Mucosa of rectum (tissue), 2 donors: ENCODE measurements at regions not wholly inside any gene's neighbourhood (a gene's known extent, or its start where the extent isn't known, plus 50 kb on each side); places are given as distances from the start of the nearest gene placed in this dataset.

Source experiments
- H3K27ac ChIP-seq, 2 donors: one replicate each; pipeline ENCODE4 v1.7.0; 2013; ENCODE audit warnings: inconsistent platforms in 2 of 2, low read depth in 2 of 2, low read length in 2 of 2
- H3K27me3 ChIP-seq, 2 donors: one replicate each; pipeline ENCODE4 v1.7.0; 2013; ENCODE audit warnings: low read length in 2 of 2; ENCODE audit not compliant: control insufficient read depth in 2 of 2, insufficient read depth in 2 of 2
- H3K36me3 ChIP-seq, 2 donors: one replicate each; pipeline ENCODE4 v1.7.0; 2013; ENCODE audit warnings: low read length in 2 of 2; ENCODE audit not compliant: control insufficient read depth in 2 of 2, insufficient read depth in 2 of 2
- H3K4me1 ChIP-seq, 2 donors: one replicate each; pipeline ENCODE4 v1.7.0; 2013; ENCODE audit warnings: low read length in 2 of 2, mild to moderate bottlenecking in 1 of 2; ENCODE audit not compliant: control insufficient read depth in 2 of 2, insufficient read depth in 2 of 2
- H3K4me3 ChIP-seq, 2 donors: one replicate each; pipeline ENCODE4 v1.7.0; 2013; ENCODE audit warnings: low read length in 2 of 2
- H3K9ac ChIP-seq, 2 donors: one replicate each; pipeline ENCODE4 v1.7.0; 2013; ENCODE audit warnings: low read length in 2 of 2, low read depth in 1 of 2, mild to moderate bottlenecking in 1 of 2
- H3K9me3 ChIP-seq, 2 donors: one replicate each; pipeline ENCODE4 v1.7.0; 2013; ENCODE audit warnings: low read length in 2 of 2; ENCODE audit not compliant: control insufficient read depth in 2 of 2
- donor health status: healthy.
- donor health status: Normal muscosa, but diverticular disease.

- H3K27ac ChIP-seq = no peak overlapping the region
- no peaks in the 10 kb centered on the region for H3K36me3 ChIP-seq
- no peaks in the 10 kb centered on the region for H3K4me1 ChIP-seq
- H3K9me3 ChIP-seq = no peaks in the 10 kb centered on the region
- H3K4me3 ChIP-seq = no peak overlapping the region
- H3K9ac ChIP-seq = no peak overlapping the region
- H3K27me3 ChIP-seq = no peaks in the 10 kb centered on the region
These were observed 200.9 kb downstream of the LTN1 start for GRCh38 chr21:28791595-28792282.

GRCh38 chr21:28790335-28790734 is 202.3 kb downstream of the LTN1 start:
- Histone ChIP-seq H3K36me3 (no peaks in the 10 kb centered on the region), H3K4me1 (no peaks in the 10 kb centered on the region), H3K9ac (no peak overlapping the region), H3K27ac (no peak overlapping the region), H3K9me3 (no peaks in the 10 kb centered on the region), H3K4me3 (no peak overlapping the region), H3K27me3 (no peaks in the 10 kb centered on the region)

- no peaks in the 10 kb centered on the region for H3K4me1 ChIP-seq
- H3K4me3 ChIP-seq = no peak overlapping the region
- no peak overlapping the region for H3K27ac ChIP-seq
- no peak overlapping the region for H3K9ac ChIP-seq
- H3K36me3 ChIP-seq = no peaks in the 10 kb centered on the region
- no peaks in the 10 kb centered on the region for H3K27me3 ChIP-seq
- H3K9me3 ChIP-seq = no peaks in the 10 kb centered on the region
These were observed 203.2 kb downstream of the LTN1 start for GRCh38 chr21:28789523-28789922.

- H3K27ac ChIP-seq = no peak overlapping the region
- H3K9me3 ChIP-seq = no peaks in the 10 kb centered on the region
- no peaks in the 10 kb centered on the region for H3K4me1 ChIP-seq
- H3K36me3 ChIP-seq = no peaks in the 10 kb centered on the region
- no peak overlapping the region for H3K4me3 ChIP-seq
- no peaks in the 10 kb centered on the region for H3K27me3 ChIP-seq
- no peak overlapping the region for H3K9ac ChIP-seq
These were observed 204.6 kb downstream of the LTN1 start for GRCh38 chr21:28788030-28788429.

DNA sequence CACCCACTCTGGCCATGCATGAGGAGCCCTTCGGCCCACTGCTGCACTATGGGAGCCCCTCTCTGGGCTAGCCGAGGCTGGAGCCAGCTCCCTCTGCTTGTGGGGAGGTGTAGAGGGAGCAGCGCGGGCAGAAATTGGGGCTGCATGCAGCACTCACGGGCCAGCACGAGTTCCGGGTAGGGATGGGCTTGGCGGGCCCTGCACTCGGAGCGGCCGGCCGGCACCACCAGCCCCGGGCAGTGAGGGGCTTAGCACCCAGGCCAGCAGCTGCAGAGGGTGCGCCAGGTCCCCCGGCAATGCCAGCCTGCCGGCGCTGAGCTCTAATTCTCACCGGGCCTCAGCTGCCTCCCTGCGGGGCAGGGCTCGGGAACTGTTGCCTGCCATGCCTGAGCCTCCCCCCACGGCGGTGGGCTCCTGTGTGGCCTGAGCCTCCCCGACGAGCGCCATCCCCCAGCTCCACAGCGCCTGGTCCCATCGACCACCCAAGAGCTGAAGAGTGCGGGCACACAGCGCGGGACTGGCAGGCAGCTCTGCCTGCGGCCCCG is 209.0 kb downstream of the LTN1 start:
- H3K9me3 ChIP-seq = no peaks in the 10 kb centered on the region
- no peaks in the 10 kb centered on the region for H3K36me3 ChIP-seq
- no peak overlapping the region for H3K27ac ChIP-seq
- H3K9ac ChIP-seq = no peak overlapping the region
- H3K4me3 ChIP-seq = no peak overlapping the region
- H3K4me1 ChIP-seq = no peaks in the 10 kb centered on the region
- H3K27me3 ChIP-seq = no peaks in the 10 kb centered on the region

DNA sequence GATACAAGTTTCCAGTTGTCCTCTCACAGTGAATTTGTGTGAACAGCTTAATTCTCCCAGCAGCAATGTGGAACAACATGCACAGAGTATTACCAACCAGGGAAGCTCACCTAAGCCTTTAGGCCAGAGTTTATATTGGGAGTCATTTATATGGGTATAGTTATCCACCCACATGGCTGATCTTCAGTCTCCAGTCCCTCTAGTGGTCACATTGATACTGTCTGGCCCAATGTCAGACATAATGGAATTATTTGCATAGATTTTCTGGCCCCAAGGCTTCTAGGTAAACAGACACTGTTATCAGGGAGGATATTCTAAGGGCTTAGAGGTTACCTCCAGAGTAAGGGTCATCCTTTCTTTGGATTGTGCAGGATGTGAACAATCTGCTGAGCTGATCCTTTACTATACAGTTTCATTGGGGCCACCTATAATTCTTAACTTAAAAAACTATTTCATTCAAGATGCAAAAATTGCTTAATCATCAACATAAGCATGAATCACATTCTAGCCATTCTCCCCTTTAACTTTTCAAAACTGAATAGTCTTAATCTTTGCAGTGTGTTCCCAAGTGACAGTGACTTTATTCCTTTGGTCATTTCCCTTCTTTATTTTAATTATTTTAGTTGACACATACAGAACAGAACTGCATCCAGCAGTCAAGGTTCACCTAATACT is 210.9 kb downstream of the LTN1 start:
- no peaks in the 10 kb centered on the region for H3K9me3 ChIP-seq
- no peaks in the 10 kb centered on the region for H3K4me1 ChIP-seq
- H3K36me3 ChIP-seq = no peaks in the 10 kb centered on the region
- H3K9ac ChIP-seq = no peak overlapping the region
- H3K4me3 ChIP-seq = no peak overlapping the region
- H3K27ac ChIP-seq = no peak overlapping the region
- no peaks in the 10 kb centered on the region for H3K27me3 ChIP-seq

DNA sequence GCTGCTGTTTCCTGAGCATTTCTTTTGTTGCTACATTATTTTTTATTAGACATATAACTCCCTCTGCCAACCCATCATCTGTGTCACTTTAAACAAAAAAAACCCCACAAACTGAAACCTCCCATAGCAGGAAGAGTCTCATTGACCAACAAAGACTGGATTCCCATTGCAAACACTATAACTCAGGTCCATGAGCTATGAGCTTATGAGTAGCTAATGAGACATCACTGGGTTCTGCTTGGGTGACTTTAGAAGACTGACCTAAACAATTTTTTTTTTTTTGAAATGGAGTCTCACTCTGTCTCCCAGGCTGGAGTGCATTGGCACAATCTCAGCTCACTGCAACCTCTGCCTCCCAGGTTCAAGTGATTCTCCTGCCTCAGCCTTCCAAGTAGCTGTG is 212.8 kb downstream of the LTN1 start:
- Histone ChIP-seq H3K27me3 (no peaks in the 10 kb centered on the region), H3K36me3 (no peaks in the 10 kb centered on the region), H3K9me3 (no peaks in the 10 kb centered on the region), H3K9ac (no peak overlapping the region), H3K27ac (no peak overlapping the region), H3K4me3 (no peak overlapping the region), H3K4me1 (no peaks in the 10 kb centered on the region)

- Histone ChIP-seq H3K4me1 (peaks cover 0 to 2% of the 10 kb centered on the region in 2 donors), H3K9me3 (no peaks in the 10 kb centered on the region), H3K4me3 (no peak overlapping the region), H3K9ac (no peak overlapping the region), H3K27ac (no peak overlapping the region), H3K36me3 (no peaks in the 10 kb centered on the region), H3K27me3 (no peaks in the 10 kb centered on the region)
These were observed 216.4 kb downstream of the LTN1 start for GRCh38 chr21:28776251-28776650.

GRCh38 chr21:28775071-28775470 is 217.6 kb downstream of the LTN1 start:
- Histone ChIP-seq H3K4me1 (peaks cover 0 to 2% of the 10 kb centered on the region in 2 donors), H3K36me3 (no peaks in the 10 kb centered on the region), H3K9ac (no peak overlapping the region), H3K9me3 (no peaks in the 10 kb centered on the region), H3K27ac (no peak overlapping the region), H3K4me3 (no peak overlapping the region), H3K27me3 (no peaks in the 10 kb centered on the region)

GRCh38 chr21:28773036-28773435 is 219.6 kb downstream of the LTN1 start:
- H3K4me1 ChIP-seq = peaks cover 0 to 2% of the 10 kb centered on the region in 2 donors
- H3K27ac ChIP-seq = no peak overlapping the region

More at GRCh38 chr21:28773036-28773435, 219.6 kb downstream of the LTN1 start:
- H3K36me3 ChIP-seq = no peaks in the 10 kb centered on the region
- H3K9ac ChIP-seq = no peak overlapping the region
- H3K9me3 ChIP-seq = no peaks in the 10 kb centered on the region
- H3K4me3 ChIP-seq = no peak overlapping the region
- no peaks in the 10 kb centered on the region for H3K27me3 ChIP-seq
